ENCODE measurements at regions not wholly inside any gene's neighbourhood (a gene's known extent, or its start where the extent isn't known, plus 50 kb on each side); places are given as distances from the start of the nearest gene placed in this dataset.

GRCh38 chr2:151120011-151120410 lies 141.7 kb downstream of the RBM43 start:
- Histone ChIP-seq H3K9me3 (ENCODE audit: control insufficient read depth, insufficient read depth, low read length) (no peaks in the 10 kb centered on the region), H3K27ac (ENCODE audit: low read depth, low read length) (no peak overlapping the region), H3F3A (ENCODE audit: control insufficient read depth, insufficient read depth) (no peaks in the 10 kb centered on the region), H3K4me1 (ENCODE audit: control insufficient read depth, low read length) (no peaks in the 10 kb centered on the region), H4K20me1 (ENCODE audit: control insufficient read depth, insufficient read depth, low read depth, low read length) (no peaks in the 10 kb centered on the region), H3K27me3 (ENCODE audit: control insufficient read depth, low read length) (no peaks in the 10 kb centered on the region), H3K79me2 (ENCODE audit: control insufficient read depth, low read length) (no peaks in the 10 kb centered on the region), H3K36me3 (ENCODE audit: control insufficient read depth, low read length) (no peaks in the 10 kb centered on the region), H3K9me2 (replicated peaks; ENCODE audit: control insufficient read depth, low read length) (no peaks in the 10 kb centered on the region; the same call in 1 of the 2 replicates), H3K4me2 (ENCODE audit: low read length) (no peak overlapping the region), H3K4me3 (ENCODE audit: low read length) (no peak overlapping the region)
- TF ChIP-seq CTCF (IDR thresholded peaks at IDR 0.05; ENCODE audit: low read depth, low read length, poor library complexity, severe bottlenecking) = no peak
- TF ChIP-seq EZH2phosphoT487 (IDR thresholded peaks at IDR 0.05; ENCODE audit: borderline replicate concordance, low read length) = no peak

- Histone ChIP-seq H3K79me2 (ENCODE audit: control insufficient read depth, low read length) (no peaks in the 10 kb centered on the region), H3F3A (ENCODE audit: control insufficient read depth, insufficient read depth) (no peaks in the 10 kb centered on the region), H3K4me2 (ENCODE audit: low read length) (no peak overlapping the region), H3K4me3 (ENCODE audit: low read length) (no peak overlapping the region), H3K4me1 (ENCODE audit: control insufficient read depth, low read length) (no peaks in the 10 kb centered on the region), H3K27me3 (ENCODE audit: control insufficient read depth, low read length) (no peaks in the 10 kb centered on the region), H3K36me3 (ENCODE audit: control insufficient read depth, low read length) (no peaks in the 10 kb centered on the region), H3K9me3 (ENCODE audit: control insufficient read depth, insufficient read depth, low read length) (no peaks in the 10 kb centered on the region), H3K9me2 (replicated peaks; ENCODE audit: control insufficient read depth, low read length) (no peaks in the 10 kb centered on the region; the same call in 1 of the 2 replicates), H4K20me1 (ENCODE audit: control insufficient read depth, insufficient read depth, low read depth, low read length) (no peaks in the 10 kb centered on the region), H3K27ac (ENCODE audit: low read depth, low read length) (no peak overlapping the region)
- TF ChIP-seq CTCF (IDR thresholded peaks at IDR 0.05; ENCODE audit: low read depth, low read length, poor library complexity, severe bottlenecking) (no peak), EZH2phosphoT487 (IDR thresholded peaks at IDR 0.05; ENCODE audit: borderline replicate concordance, low read length) (no peak)
These were observed 142.3 kb downstream of the RBM43 start for GRCh38 chr2:151119374-151119773.

- no peak overlapping the region for H3K27ac ChIP-seq (ENCODE audit: low read depth, low read length)
- no peak overlapping the region for H3K4me2 ChIP-seq (ENCODE audit: low read length)
- no peaks in the 10 kb centered on the region for H3K36me3 ChIP-seq (ENCODE audit: control insufficient read depth, low read length)
- H3F3A ChIP-seq (ENCODE audit: control insufficient read depth, insufficient read depth) = no peaks in the 10 kb centered on the region
- no peaks in the 10 kb centered on the region for H4K20me1 ChIP-seq (ENCODE audit: control insufficient read depth, insufficient read depth, low read depth, low read length)
- no peak overlapping the region for H3K4me3 ChIP-seq (ENCODE audit: low read length)
- no peaks in the 10 kb centered on the region for H3K79me2 ChIP-seq (ENCODE audit: control insufficient read depth, low read length)
- no peaks in the 10 kb centered on the region; the same call in 1 of the 2 replicates for H3K9me2 ChIP-seq (replicated peaks; ENCODE audit: control insufficient read depth, low read length)
- no peaks in the 10 kb centered on the region for H3K9me3 ChIP-seq (ENCODE audit: control insufficient read depth, insufficient read depth, low read length)
- no peaks in the 10 kb centered on the region for H3K27me3 ChIP-seq (ENCODE audit: control insufficient read depth, low read length)
- TF ChIP-seq CTCF (IDR thresholded peaks at IDR 0.05; ENCODE audit: low read depth, low read length, poor library complexity, severe bottlenecking) (no peak), EZH2phosphoT487 (IDR thresholded peaks at IDR 0.05; ENCODE audit: borderline replicate concordance, low read length) (no peak)
- H3K4me1 ChIP-seq (ENCODE audit: control insufficient read depth, low read length) = no peaks in the 10 kb centered on the region
These were observed 143.4 kb downstream of the RBM43 start for GRCh38 chr2:151118269-151118668.

GRCh38 chr2:151114874-151115273 lies 146.8 kb downstream of the RBM43 start:
- Histone ChIP-seq H3K9me3 (ENCODE audit: control insufficient read depth, insufficient read depth, low read length) (no peaks in the 10 kb centered on the region), H3K79me2 (ENCODE audit: control insufficient read depth, low read length) (no peaks in the 10 kb centered on the region), H3F3A (ENCODE audit: control insufficient read depth, insufficient read depth) (no peaks in the 10 kb centered on the region), H3K4me1 (ENCODE audit: control insufficient read depth, low read length) (no peaks in the 10 kb centered on the region), H3K27ac (ENCODE audit: low read depth, low read length) (no peak overlapping the region), H3K9me2 (replicated peaks; ENCODE audit: control insufficient read depth, low read length) (no peaks in the 10 kb centered on the region), H3K36me3 (ENCODE audit: control insufficient read depth, low read length) (no peaks in the 10 kb centered on the region), H3K27me3 (ENCODE audit: control insufficient read depth, low read length) (no peaks in the 10 kb centered on the region), H3K4me2 (ENCODE audit: low read length) (no peak overlapping the region), H3K4me3 (ENCODE audit: low read length) (no peak overlapping the region), H4K20me1 (ENCODE audit: control insufficient read depth, insufficient read depth, low read depth, low read length) (no peaks in the 10 kb centered on the region)
- TF ChIP-seq EZH2phosphoT487 (IDR thresholded peaks at IDR 0.05; ENCODE audit: borderline replicate concordance, low read length) = no peak
- no peak for TF ChIP-seq CTCF (IDR thresholded peaks at IDR 0.05; ENCODE audit: low read depth, low read length, poor library complexity, severe bottlenecking)

All from DOHH2 (cell line).